ENCODE measurements at regions not wholly inside any gene's neighbourhood (a gene's known extent, or its start where the extent isn't known, plus 50 kb on each side); places are given as distances from the start of the nearest gene placed in this dataset.

GRCh38 chr10:107413971-107414370, 249.5 kb upstream of the SORCS1 start:
- TF ChIP-seq EP300 (IDR thresholded peaks at IDR 0.05) (no peak), POLR2A (IDR thresholded peaks at IDR 0.05) (no peak), CTCF (IDR thresholded peaks at IDR 0.05) (no peak)

Measured in ovary (tissue), 3 donors.